HG03565 (cell line): ENCODE measurements at regions not wholly inside any gene's neighbourhood (a gene's known extent, or its start where the extent isn't known, plus 50 kb on each side); places are given as distances from the start of the nearest gene placed in this dataset.

Experiments
- ATAC-seq: cut with Tn5 transposase; IDR thresholded peaks from one replicate; pipeline ENCODE4 v1.9.1; 2021; ENCODE audit warnings: mild to moderate bottlenecking, moderate library complexity; ENCODE audit not compliant: unreplicated experiment

DNA sequence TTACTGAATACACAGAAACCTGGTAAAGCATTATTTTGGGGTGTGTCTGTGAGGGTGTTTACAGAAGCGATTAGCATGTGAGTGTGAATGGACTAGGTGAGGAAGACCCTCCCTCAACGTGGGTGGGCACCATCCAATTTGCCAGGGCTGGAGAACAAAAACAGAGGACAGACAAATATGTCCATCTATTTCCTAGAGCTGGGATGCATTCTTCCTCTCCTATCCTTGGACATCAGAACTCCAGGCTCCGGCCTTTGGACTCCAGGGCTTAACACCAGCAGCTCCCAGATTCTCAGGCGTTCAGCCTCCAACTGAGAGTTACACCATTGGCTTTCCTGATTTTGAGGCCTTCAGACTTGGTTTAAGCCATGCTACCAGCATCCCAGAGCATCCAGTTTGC, 65.8 kb upstream of the CHD1 start:
- ATAC-seq: no peak

DNA sequence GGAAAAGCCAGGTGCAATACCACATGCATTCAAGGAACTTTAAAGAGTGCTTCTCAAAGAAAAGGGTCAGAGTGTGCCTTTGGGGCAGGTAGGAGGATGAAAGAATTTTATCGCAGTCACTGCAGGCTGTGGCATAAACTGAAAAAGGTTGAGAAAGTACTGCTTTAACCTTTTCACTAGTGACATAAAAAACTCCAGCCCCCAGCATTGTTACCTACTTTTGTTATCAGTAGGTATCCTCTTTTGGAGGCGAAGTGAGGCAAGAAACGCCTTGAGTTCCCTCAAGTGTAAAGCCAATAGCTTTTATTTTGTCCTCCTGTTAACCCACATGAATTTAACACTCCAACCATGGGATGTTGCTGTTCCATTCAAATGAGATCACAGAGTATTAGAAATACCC, 64.7 kb upstream of the CHD1 start:
- ATAC-seq: no peak

DNA sequence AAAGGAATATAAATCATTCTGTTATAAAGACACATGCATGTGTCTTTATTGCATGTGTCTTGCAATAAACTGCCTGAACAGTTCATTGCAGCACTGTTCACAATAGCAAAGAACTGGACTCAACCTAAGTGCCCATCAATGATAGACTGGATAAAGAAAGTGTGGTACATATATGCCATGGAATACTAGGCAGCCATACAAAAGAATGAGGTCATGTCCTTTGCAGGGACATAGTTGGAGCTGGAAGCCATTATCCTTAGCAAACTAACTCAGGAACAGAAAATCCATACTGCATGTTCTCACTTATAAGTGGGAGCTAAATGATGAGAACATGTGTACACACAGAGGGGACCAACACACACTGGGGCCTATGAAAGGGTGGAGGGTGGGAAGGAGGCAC, 63.7 kb upstream of the CHD1 start:
- no peak for ATAC-seq

DNA sequence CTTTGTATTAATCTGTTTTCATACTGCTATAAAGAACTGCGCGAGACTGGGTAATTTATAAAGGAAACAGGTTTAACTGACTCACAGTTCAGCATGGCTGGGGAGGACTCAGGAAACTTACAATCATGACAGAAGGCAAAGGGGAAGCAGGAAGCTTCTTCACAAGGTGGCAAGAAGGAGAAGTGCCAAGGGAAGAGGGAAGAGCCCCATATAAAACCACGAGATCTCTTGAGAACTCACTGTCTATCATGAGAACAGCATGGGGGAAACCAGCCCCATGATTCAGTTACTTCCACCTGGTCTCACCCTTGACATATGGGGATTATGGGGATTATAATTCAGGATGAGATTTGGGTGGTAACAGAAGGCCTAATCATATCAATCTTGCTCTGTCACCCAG, 60.9 kb upstream of the CHD1 start:
- no peak for ATAC-seq

DNA sequence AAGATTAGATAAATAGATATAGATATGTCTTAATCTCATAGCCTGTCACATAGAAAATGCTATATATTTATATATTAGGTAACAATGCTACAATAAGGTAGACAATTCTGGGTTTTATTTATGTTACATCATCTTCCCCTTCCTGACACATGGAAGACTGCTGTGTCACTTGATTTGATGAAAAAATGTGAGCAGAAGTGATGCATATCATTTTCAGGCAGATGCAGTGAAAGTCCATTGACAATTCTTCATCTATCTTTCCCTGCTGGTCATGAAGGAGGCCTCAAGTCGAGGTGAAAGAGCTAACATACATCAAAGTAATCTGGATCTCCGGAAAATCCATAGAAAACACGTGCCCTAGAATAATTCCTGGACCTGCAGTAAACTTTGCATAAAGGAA, 57.8 kb upstream of the CHD1 start:
- no peak for ATAC-seq

DNA sequence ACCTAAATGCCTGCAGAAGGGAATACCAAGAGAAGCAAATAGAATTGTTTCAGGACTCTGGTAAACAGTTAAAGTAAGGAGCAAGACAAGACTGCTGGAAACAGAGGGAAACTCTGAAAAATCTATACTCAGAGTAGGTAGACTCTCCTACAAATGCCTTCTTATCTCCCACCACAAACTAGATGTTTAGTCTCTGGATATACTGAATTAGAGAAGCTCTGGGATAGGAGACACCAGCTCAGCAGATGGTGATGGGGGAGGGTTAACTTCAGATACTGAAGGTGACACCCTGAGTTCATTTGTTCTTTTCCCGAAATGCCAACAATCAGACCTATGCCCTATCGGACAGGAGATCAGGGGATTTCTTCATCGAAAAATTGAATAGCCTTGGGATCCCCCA, 54.1 kb upstream of the CHD1 start:
- ATAC-seq: no peak
